COLO668 (cell line): ENCODE measurements at regions not wholly inside any gene's neighbourhood (a gene's known extent, or its start where the extent isn't known, plus 50 kb on each side); places are given as distances from the start of the nearest gene placed in this dataset.

Experiments used
- DNase-seq: peaks from one replicate; lab custom pipeline; 2025; ENCODE audit not compliant: unreplicated experiment; lab: John Stamatoyannopoulos, UW

DNA sequence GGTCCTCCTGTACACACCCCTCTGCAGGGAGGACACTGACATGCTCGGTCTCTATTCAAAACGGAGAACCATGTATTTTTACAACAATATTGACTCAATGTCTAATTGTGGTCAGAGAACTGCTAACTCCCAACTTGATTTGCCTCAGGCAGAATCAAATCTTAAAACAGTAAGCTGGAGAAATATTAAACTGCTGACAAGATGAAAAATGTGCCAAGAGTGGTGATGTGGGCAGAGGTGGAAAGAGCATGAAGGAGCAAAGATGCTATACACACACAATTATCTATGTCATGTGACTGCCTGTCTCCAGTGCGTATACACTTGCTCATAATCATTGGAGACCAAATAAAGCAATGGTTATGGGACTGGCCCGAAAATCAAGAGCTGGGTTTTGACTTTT is 556.1 kb upstream of the ZNF608 start:
- DNase-seq = no peak

DNA sequence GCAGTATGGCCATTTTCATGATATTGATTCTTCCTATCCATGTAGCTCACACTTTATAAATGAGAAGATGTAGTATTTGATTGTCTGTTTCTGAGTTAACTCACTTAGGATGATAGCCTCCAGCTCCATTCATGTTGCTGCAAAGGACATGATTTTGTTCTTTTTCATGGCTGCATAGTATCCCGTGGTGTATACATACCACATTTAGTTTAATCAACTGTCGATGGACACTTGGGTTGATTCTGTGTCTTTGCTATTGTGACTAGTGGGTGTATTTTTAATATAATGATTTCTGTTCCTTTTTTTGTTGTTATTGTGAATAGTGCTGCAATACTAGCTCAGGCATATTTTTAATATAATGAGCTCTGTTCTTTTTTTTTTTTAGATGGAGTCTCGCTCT is 560.3 kb upstream of the ZNF608 start:
- no peak for DNase-seq

GRCh38 chr5:125310749-125311148 is 564.3 kb upstream of the ZNF608 start:
- no peak for DNase-seq

- DNase-seq = no peak
Observed at GRCh38 chr5:125311743-125312142, 565.3 kb upstream of the ZNF608 start.

DNA sequence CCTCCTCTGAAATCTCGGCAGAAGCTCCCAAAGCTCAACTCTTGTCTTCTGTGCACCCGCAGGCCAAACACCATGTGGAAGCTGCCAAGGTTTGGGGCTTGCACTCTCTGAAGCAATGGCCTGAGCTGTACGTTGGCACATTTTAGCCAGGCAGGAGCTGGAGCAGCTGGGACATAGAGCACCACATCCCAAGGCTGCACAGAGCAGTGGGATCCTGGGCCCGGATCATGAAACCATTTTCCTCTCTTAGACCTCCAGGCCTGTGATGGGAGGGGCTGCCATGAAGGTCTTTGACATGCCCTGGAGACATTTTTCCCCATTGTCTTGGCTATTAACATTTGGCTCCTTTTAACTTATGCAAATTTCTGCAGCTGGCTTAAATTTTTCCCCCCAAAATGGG is 567.1 kb upstream of the ZNF608 start:
- DNase-seq = no peak

- no peak for DNase-seq
Observed at GRCh38 chr5:125315306-125315705, 568.9 kb upstream of the ZNF608 start.

DNA sequence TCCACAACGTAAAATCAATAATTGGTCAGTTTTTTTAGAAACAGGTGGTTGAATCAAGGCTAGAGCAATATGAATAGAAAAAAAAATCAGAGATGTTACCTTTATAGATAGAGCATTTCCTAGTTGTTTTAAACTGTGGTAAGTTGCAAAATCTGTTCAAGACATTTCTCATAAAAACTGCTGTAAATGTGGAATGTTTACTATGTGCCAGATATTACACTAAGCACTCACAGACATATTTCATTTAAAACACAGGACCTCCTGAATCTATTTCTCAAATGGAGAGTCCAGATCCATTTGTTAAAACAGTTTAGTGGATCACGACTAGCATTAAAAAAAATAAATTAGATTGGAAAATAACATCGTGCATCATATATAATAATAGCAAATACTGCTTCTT is 570.0 kb upstream of the ZNF608 start:
- no peak for DNase-seq

- peak; percentile 1 for DNase-seq
Observed at GRCh38 chr5:125316915-125317535, 570.6 kb upstream of the ZNF608 start.

DNA sequence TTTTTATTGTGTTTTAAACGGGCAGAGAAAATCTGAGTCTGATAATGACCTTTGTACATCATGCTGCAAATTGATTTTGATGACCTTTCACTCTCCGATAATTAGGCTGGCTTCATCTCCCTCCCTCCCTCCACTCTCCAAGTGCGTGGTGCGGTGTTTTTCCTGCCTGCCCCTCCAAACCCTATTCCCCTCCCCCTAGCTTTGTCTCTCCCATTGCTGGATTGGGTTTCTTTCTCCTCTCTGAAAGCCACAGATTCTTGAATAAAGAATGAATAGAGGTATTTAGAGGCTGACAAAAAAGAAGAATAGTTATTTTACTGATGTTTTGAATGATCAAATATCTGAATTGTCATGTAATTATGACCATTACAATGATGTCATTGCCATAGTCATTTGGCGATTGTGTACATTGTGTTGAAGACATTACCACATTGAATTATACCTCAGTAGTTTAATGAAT is 571.1 kb upstream of the ZNF608 start:
- DNase-seq = peak; percentile 23

DNA sequence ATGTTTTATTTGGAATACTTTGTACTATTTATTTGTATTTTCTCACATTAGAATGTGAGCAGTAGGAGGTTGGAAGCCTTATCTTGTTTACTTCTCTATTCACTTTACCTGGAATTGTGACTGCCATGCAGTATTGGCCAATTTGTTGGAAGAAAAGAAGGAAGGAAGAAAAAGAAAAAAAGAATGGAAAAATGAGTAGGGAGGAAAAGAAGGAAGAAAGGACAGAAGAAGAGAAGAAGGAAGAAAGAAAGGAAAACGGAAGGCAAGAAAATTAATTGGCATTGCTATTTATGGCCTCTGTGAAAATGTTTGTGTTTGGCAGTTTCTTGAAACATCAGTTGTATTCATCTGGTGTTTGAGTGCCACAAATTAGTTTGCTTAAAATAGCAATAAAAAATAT is 575.2 kb upstream of the ZNF608 start:
- no peak for DNase-seq

DNA sequence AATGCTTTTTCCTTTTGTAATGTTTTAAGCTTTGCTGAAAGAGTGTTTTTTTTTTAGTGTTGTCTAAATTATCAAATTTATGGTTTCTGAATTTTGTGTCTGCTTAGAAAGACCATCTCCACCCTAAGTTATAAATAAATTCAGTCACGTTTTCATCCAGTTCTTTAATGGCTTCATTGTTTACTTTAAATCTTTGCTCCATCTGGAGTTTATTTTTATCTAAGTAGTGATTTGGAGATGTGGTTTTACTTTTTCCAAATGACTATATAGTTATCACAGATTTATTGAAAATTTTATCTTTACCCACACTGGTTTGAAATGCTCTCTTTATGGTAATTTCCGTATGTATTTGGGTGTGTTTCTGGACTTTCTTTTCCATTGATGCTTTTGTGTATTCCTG is 577.2 kb upstream of the ZNF608 start:
- DNase-seq = no peak

GRCh38 chr5:125325488-125326149 is 579.2 kb upstream of the ZNF608 start:
- no peak for DNase-seq

GRCh38 chr5:125326150-125326510 is 579.7 kb upstream of the ZNF608 start:
- DNase-seq = peak; percentile 63

GRCh38 chr5:125327676-125328075 is 581.2 kb upstream of the ZNF608 start:
- no peak for DNase-seq

DNA sequence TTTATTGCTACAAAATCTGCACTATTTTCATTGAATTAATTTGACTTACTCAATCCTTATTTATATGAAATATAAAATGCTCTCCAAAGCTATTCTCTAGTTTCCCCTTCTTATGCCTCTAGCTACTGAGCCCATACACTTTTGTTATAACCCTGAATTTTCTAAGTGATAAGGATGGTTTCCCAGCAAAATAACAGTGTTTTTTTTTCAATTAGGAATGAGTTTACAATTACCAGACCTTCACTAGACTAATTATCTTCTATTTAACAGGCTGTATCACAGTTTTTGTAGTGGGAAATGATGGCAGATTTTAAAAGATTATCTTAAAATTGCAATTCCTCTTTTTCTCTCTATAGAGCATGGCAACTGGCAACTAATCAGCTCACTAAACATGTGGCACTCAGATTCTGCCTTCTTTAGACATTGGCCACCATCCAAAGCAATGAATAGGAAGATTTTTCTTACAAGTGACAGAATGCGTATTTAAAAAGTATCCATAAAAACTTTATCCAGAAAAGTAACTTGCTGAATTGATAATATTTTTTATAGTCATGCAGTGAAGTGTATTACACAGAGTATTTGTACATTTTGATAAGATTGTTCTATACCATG is 585.7 kb upstream of the ZNF608 start:
- DNase-seq = no peak

- no peak for DNase-seq
Observed at GRCh38 chr5:125333416-125333815, 587.0 kb upstream of the ZNF608 start.

- no peak for DNase-seq
Observed at GRCh38 chr5:125336401-125336800, 590.0 kb upstream of the ZNF608 start.

DNA sequence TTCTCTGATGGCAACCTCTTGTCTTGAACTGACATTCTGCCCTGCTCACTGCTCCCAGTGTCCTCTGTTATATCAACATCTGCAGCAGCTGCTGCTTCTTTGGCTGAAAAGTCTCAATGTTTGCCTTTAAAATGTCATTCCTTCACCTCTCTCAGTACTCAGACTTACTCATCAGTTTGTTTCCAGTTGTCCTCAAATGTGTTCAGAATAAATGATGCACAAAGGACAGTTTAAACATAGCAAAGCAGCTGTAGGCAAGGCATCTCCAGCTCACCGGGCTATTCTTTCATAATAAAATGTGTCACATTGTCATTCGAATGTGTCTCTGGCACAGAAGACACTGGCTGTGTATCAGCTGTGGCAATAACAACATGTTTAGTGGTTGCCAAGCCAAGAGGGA is 590.9 kb upstream of the ZNF608 start:
- no peak for DNase-seq

DNA sequence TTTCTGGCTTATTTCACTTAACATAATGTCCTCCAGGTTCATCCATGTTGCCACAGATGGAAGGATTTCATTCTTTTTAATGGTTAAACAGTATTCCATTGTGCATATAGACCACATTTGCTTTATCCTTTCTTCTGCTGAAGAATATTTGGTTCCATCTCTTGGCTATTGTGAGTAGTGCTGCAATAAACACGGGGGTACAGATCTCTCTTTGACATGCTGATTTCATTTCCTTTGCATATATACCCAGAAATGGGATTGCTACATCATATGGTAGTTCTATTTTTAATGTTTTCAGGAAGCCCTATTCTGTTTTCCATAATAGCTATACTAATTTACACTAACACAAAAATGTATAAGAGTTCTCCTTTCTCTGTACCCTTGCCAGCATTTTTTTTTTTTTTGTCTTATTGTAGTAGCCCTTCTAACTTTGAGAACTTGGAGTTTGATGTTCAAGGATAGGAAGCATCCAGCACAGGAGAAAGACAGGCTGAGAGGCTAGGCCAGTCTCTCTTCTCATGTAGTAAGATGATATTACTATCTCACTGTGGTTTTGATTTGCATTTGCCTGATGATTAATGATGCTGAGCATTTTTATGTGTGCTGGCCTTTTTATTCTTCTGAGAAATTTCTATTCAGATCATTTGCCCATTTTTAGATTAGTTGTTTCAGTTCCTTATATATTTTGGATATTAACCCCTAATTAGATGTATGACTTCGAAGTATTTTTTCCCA is 592.2 kb upstream of the ZNF608 start:
- DNase-seq = no peak

DNA sequence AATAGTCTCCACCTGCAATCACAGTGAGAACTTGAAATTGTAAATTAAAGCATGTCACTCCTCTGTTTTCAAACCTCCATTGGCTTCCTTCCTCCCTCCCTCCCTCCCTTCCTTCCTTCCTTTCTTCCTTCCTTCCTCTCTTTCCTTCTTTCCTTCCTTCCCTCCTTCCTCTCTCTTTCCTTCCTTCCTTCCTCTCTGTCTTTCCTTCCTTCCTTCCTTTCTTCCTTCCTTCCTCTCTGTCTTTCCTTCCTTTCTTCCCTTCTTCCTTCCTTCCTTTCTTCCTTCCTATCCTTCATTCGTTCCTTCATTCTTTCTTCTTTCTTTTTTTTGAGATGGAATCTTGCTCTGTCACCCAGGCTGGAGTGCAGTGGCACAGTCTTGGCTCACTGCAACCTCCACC is 595.0 kb upstream of the ZNF608 start:
- no peak for DNase-seq

DNA sequence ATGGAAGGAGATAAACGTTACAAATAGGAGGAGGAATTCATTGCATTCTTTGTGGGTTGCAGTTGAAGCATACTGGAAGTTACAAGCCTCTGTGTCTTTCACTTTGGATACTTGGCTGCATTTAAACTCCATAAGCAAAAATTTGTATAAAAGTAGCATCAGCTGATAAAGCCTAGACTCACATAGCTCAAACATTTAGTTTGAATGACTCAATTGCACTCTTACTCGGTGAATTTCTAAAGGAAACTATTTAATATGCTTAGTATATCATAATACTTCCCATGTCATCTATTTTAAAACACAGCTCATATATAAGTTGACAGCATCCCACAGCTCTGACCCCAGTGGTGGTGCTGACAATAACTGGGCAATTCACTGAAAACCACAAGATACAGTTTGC is 596.6 kb upstream of the ZNF608 start:
- DNase-seq = no peak

- DNase-seq = no peak
Observed at GRCh38 chr5:125346316-125346715, 599.9 kb upstream of the ZNF608 start.
